ENCODE measurements at regions not wholly inside any gene's neighbourhood (a gene's known extent, or its start where the extent isn't known, plus 50 kb on each side); places are given as distances from the start of the nearest gene placed in this dataset.
"Not testable (repeated sequence)": the region's sequence is repeated elsewhere in the genome, so short reads cannot be mapped to it uniquely, and the experiment has no call there.

DNA sequence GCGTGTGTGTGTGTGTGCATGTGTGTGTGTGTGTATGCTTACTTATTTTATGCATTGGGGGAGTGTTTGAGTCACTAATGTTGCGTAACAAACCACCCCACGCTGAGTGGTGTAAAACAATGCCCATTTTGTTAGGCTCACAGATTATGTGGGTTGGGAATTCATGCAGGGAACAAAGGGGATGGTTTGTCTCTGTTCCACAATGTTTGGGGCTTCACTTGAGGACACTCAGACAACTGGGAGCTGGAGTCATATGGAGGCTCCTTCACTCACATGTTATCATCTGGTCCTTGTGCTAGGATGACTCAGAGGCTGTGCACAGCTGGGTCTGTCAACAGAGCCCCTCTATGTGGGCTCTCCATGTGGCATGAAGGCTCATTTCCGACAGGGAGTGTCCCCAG, 51.3 kb upstream of the LARGE1 start:
- no peak for DNase-seq (ENCODE audit: low spot score)

GRCh38 chr22:33975841-33976240, 55.6 kb upstream of the LARGE1 start:
- no peak for DNase-seq (ENCODE audit: low spot score)

- no peak for DNase-seq (ENCODE audit: low spot score)
Observed at GRCh38 chr22:33983558-33983957, 63.3 kb upstream of the LARGE1 start.

- no peak for DNase-seq (ENCODE audit: low spot score)
Observed at GRCh38 chr22:33984211-33984610, 63.9 kb upstream of the LARGE1 start.

DNA sequence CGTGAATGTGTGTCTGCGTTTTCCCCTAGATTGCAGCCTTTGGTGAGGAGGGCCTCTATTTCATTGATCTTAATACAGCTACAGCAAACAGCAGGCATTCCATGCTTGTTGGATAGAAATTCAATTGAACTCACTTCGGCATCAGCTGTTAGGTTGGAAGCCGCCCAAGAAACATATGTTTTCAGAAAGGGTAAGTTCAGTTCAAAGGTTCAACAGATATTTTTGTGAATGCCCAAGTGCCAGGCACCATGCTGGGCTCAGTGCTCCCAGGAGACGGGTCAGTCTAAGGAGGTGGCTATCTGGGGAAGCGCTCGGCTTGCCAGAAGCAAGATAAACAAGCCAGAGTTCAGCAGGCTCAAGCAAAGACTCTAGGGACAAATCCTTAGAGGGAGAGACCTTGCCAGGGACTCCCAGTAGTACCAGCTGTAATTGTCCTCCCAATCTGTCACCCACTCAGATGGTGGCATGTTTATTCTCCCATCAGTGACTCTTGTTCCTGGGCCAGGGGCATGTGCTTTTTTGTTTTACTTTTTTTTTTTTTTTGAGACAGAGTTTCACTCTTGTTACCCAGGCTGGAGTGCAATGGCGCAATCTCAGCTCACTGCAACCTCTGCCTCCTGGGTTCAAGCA, 64.5 kb upstream of the LARGE1 start:
- DNase-seq (ENCODE audit: low spot score): no peak

- no peak for DNase-seq (ENCODE audit: low spot score)
Observed at GRCh38 chr22:33985506-33985905, 65.2 kb upstream of the LARGE1 start.

- no peak for DNase-seq (ENCODE audit: low spot score)
Observed at GRCh38 chr22:33986167-33986771, 66.0 kb upstream of the LARGE1 start.

- no peak for DNase-seq (ENCODE audit: low spot score)
Observed at GRCh38 chr22:33986954-33987353, 66.7 kb upstream of the LARGE1 start.

- DNase-seq (ENCODE audit: low spot score): not testable (repeated sequence)
Observed at GRCh38 chr22:33989263-33989662, 69.0 kb upstream of the LARGE1 start.

DNA sequence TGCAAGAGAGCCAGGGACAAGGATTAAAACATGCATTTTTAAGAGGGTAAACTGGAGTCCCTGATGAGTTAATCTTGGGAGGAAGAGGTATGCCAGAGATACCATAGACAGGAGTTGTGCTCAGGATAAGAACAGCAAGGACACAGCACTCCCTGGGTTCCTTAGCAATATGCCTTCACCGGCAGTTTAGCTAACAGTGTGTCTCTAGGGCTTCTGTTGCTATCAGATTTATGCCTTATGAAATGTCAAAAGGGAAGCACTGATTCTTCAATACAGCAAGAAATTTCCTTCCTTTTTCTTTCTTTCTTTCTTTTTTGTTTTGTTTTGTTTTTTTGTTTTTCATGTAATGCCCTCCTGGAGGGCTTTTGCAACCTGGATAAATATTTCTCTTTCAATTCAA, 71.3 kb upstream of the LARGE1 start:
- DNase-seq (ENCODE audit: low spot score): no peak

GRCh38 chr22:33996824-33997223, 76.5 kb upstream of the LARGE1 start:
- DNase-seq (ENCODE audit: low spot score): no peak

DNA sequence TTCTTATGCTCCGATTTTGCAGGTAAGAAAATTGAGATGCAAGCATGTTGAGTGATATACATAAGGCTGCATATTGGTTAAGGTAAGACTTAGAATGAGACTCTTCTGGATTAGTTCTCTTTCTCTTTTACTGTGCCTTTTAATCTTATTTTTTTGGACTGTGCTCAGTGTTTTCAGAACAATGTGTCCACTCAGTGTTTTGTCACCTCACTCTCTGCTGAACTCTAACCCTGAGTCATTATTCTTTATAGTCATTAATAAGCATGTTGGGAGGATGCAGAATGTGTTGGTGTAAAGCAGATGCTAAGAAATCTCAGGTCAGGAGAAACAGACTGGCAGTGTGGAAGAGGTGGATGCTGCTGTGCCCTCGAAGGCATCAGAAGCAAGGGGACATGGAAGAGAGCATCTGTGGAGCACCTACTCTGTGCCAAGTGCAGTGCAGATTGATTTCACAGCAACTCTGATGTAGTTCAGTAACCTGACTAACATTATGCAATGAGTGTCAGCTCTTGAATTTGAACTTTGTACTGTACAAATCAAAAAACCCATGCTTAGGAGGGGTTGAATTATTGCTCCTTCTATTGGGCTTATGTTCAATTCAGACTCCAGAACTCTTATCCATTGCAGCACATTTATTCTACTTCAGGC, 80.7 kb upstream of the LARGE1 start:
- no peak for DNase-seq (ENCODE audit: low spot score)

DNA sequence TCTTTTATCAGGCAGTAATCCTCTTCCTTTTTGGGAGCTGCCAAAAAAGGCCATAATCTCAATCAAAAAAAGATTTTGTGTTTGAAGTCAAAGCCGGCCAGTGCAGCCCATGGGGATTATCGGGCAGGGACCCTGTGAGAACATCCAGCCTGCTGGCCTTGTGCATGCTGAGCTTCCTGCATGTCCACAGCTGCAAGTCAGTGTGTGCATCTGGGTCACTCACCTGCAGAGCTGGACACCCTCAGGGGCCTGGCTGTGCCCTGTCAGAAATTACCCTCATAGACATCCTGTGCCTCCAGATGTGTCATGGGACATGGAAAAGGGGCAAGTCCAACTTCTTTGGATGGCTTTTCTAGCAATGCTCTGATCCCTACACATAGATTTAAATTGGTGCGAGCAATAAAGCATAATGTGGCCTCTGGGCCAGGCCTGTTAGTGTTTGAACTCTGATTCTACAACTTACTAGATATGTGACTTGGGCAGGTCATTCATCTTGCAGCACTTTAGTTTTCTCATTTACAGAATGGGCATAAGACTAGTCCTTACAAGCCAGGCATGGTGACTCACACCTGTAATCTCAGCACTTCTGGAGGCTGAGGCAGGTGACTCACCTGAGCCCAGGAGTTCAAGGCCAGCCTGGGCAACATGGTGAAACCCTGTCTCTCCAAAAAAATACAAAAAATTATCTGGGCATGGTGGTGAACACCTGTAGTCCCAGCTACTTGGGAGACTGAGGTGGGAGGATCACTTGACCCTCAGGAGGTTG, 81.6 kb upstream of the LARGE1 start:
- no peak for DNase-seq (ENCODE audit: low spot score)

DNA sequence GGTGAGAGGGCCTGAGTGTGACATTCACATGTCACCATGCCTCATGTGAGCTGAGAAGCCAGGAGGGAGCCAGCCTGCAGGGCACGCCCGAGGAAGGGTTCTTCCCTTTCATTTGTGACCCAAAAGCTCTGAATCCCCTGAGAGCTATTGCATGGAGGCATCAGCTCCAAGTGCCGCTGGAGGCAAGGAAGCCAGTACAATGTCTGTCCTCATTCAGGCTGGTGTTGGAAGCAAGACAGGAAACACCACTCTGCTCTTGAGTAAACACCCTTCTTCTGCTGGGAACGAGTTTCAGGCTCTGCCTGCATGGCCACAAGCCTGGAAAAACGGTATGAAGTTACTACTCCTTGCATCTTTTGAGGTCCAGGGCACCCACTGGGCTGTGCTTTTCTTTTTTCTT, 83.8 kb upstream of the LARGE1 start:
- no peak for DNase-seq (ENCODE audit: low spot score)

DNA sequence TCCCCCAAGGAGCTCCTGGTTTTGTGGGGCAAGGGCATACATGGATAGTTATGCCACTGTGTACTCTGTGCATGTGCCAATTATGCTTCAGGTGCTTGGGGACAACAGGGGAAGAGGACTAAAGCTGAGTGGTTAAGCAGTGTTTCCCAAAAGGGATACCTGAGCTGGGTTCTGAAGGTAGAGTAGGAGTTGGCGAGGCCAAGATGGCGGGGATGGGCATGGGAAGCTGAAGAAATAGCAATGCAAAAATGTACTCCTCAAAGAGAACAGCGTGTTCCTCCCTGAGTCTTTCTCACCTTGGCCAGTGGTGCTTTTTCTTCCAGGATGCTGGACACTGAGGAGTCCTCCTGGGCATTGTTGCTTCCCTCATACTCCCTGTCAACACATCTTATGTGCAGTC, 90.0 kb upstream of the LARGE1 start:
- no peak for DNase-seq (ENCODE audit: low spot score)

DNA sequence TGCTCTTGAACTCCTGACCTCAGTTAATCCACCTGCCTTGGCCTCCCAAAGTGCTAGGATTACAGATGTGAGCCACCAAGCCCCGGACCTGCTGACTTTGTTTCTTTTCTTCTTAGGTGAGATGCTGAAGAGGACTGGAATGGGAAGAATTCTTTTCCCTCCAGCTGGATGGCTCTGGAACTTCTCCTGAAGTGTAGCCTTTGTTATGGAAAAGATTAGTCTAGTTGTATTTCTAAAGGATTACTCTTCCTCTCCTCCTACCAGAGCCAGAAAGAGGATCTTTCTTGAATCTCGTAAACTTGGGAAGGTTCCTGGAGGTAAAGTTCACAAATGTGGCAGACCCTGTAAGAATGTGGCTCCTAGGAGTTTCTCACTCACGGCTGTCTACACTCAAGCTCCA, 95.4 kb upstream of the LARGE1 start:
- no peak for DNase-seq (ENCODE audit: low spot score)

DNA sequence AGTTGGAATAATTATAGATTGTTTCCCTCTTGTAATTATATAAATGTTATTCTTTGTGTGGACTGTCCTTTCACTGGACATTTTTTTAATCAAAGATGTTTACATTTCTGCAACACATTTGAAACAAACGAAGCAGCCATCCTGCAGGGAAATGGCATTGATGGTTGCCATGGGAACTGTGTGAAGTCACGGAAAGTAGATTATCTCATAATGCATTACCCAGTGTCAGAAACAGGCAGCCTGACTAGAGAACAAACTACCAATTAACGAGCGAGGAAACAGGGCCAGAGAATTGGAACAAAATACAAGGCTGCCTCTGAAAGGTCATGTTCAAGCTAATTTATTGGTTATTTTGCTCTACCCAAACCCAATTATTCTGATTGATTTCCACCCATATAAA, 96.9 kb upstream of the LARGE1 start:
- DNase-seq (ENCODE audit: low spot score): no peak

DNA sequence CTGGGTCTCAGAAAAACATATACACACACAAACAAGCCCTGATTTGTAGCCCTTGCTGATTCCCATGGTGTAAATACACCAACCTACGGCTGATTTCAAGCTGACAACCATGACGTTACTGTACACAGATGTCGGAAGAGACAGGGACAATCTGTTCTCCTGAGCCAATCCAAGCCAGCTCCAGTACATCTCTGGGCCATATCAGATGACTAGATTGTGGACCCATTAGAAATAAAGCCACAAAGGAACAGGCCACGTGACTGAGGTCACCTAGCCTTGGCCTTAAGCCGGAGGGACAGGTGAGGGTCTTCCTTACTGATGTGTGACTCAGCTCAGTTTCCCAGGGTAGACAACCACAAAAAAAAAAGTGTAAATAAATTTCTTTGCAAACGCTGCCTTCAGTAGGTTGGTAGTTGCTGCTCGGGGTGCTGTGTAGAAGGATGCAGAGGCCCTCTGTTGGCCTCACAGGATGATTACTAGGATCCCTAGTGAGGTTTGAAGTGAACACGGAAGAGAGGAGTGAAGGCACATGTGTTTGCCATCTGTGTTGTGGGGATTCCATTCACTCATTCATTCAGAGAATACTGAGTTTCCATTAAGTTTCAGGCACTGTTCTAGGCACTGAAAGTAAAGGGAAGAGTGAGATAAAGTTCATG, 99.0 kb upstream of the LARGE1 start:
- DNase-seq (ENCODE audit: low spot score): no peak

GRCh38 chr22:34035209-34035608, 114.9 kb upstream of the LARGE1 start:
- no peak for DNase-seq (ENCODE audit: low spot score)

- DNase-seq (ENCODE audit: low spot score): no peak
Observed at GRCh38 chr22:34036931-34037330, 116.7 kb upstream of the LARGE1 start.

- DNase-seq (ENCODE audit: low spot score): no peak
Observed at GRCh38 chr22:34038801-34039555, 118.7 kb upstream of the LARGE1 start.

DNA sequence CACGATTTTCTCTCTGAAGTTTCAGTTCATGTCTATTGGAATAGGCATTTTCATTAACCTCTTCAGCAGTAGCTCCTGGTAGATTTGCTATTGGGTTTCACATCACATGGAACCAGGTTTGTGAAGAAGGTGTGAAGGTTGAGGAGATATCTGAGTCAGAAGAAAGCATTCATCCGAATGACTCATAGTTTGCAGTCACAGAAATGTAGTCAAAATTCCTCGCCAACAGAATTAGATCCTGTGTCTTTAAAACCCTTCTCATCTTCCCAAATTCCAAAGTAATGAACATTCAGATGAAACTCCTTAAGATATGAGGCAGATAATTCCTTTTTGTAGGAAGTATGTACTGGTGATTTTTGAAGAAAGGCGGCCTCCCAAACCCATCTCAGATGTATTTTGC, 125.0 kb upstream of the LARGE1 start:
- DNase-seq (ENCODE audit: low spot score): no peak
